ENCODE measurements at regions not wholly inside any gene's neighbourhood (a gene's known extent, or its start where the extent isn't known, plus 50 kb on each side); places are given as distances from the start of the nearest gene placed in this dataset.

GRCh38 chr4:93960916-93961315, 132.4 kb downstream of the ATOH1 start:
- 84 to 91% methylated on average over 3 of the region's 3 CpGs for WGBS, 2 donors
- no peak overlapping the region for H3K9ac ChIP-seq (ENCODE audit: insufficient read depth in 1 of 2, low read length in 2 of 2)
- H3K9me3 ChIP-seq (ENCODE audit: control insufficient read depth in 4 of 4, insufficient read depth in 3 of 4, low read length in 3 of 4) = no peaks in the 10 kb centered on the region
- no peak overlapping the region for H3K27ac ChIP-seq (ENCODE audit: low read depth in 1 of 2, low read length in 1 of 2)
- H3K4me3 ChIP-seq = no peak overlapping the region
- no peak for ATAC-seq (ENCODE audit: insufficient read depth, low FRiP score)
- H3K36me3 ChIP-seq (ENCODE audit: control insufficient read depth in 4 of 4, insufficient read depth in 4 of 4, low read length in 4 of 4) = no peaks in the 10 kb centered on the region
- DNase-seq = no peak
- no peak for TF ChIP-seq CTCF (IDR thresholded peaks at IDR 0.05; ENCODE audit: control extremely low read depth, extremely low read depth)
- H3K4me1 ChIP-seq (ENCODE audit: control insufficient read depth in 5 of 5, insufficient read depth in 5 of 5, low read length in 5 of 5) = no peaks in the 10 kb centered on the region
- no peaks in the 10 kb centered on the region for H3K27me3 ChIP-seq (ENCODE audit: control insufficient read depth in 3 of 3, insufficient read depth in 3 of 3, low read length in 2 of 3)

- H3K27me3 ChIP-seq (ENCODE audit: control insufficient read depth in 3 of 3, insufficient read depth in 3 of 3, low read length in 2 of 3) = no peaks in the 10 kb centered on the region
- TF ChIP-seq CTCF (IDR thresholded peaks at IDR 0.05; ENCODE audit: control extremely low read depth, extremely low read depth) = no peak
- 57 to 64% methylated on average over 6 of the region's 6 CpGs for WGBS, 2 donors
- H3K27ac ChIP-seq (ENCODE audit: low read depth in 1 of 2, low read length in 1 of 2) = no peak overlapping the region
- ATAC-seq (ENCODE audit: insufficient read depth, low FRiP score) = no peak
- H3K36me3 ChIP-seq (ENCODE audit: control insufficient read depth in 4 of 4, insufficient read depth in 4 of 4, low read length in 4 of 4) = no peaks in the 10 kb centered on the region
- H3K9ac ChIP-seq (ENCODE audit: insufficient read depth in 1 of 2, low read length in 2 of 2) = no peak overlapping the region
- no peak overlapping the region for H3K4me3 ChIP-seq
- peaks cover 0 to 7% (median 2%) of the 10 kb centered on the region in 4 donors for H3K9me3 ChIP-seq (ENCODE audit: control insufficient read depth in 4 of 4, insufficient read depth in 3 of 4, low read length in 3 of 4)
- no peak for DNase-seq
- no peaks in the 10 kb centered on the region for H3K4me1 ChIP-seq (ENCODE audit: control insufficient read depth in 5 of 5, insufficient read depth in 5 of 5, low read length in 5 of 5)
Measured at GRCh38 chr4:93981594-93981993, 153.0 kb downstream of the ATOH1 start.

- DNase-seq = no peak
- TF ChIP-seq CTCF (IDR thresholded peaks at IDR 0.05; ENCODE audit: control extremely low read depth, extremely low read depth) = no peak
- no peaks in the 10 kb centered on the region for H3K36me3 ChIP-seq (ENCODE audit: control insufficient read depth in 4 of 4, insufficient read depth in 4 of 4, low read length in 4 of 4)
- no peak for ATAC-seq (ENCODE audit: insufficient read depth, low FRiP score)
- no peak overlapping the region for H3K4me3 ChIP-seq
- no peak overlapping the region for H3K9ac ChIP-seq (ENCODE audit: insufficient read depth in 1 of 2, low read length in 2 of 2)
- H3K4me1 ChIP-seq (ENCODE audit: control insufficient read depth in 5 of 5, insufficient read depth in 5 of 5, low read length in 5 of 5) = no peaks in the 10 kb centered on the region
- H3K27me3 ChIP-seq (ENCODE audit: control insufficient read depth in 3 of 3, insufficient read depth in 3 of 3, low read length in 2 of 3) = no peaks in the 10 kb centered on the region
- H3K9me3 ChIP-seq (ENCODE audit: control insufficient read depth in 4 of 4, insufficient read depth in 3 of 4, low read length in 3 of 4) = peaks cover 0 to 9% (median 2%) of the 10 kb centered on the region in 4 donors
- WGBS, 2 donors = 81 to 84% methylated on average over 1 of the region's 1 CpG
- no peak overlapping the region for H3K27ac ChIP-seq (ENCODE audit: low read depth in 1 of 2, low read length in 1 of 2)
Measured at GRCh38 chr4:93982255-93982654, 153.7 kb downstream of the ATOH1 start.

GRCh38 chr4:93983140-93983539, 154.6 kb downstream of the ATOH1 start:
- no peaks in the 10 kb centered on the region for H3K36me3 ChIP-seq (ENCODE audit: control insufficient read depth in 4 of 4, insufficient read depth in 4 of 4, low read length in 4 of 4)
- H3K27ac ChIP-seq (ENCODE audit: low read depth in 1 of 2, low read length in 1 of 2) = no peak overlapping the region
- H3K9ac ChIP-seq (ENCODE audit: insufficient read depth in 1 of 2, low read length in 2 of 2) = no peak overlapping the region
- no peaks in the 10 kb centered on the region for H3K4me1 ChIP-seq (ENCODE audit: control insufficient read depth in 5 of 5, insufficient read depth in 5 of 5, low read length in 5 of 5)
- H3K4me3 ChIP-seq = no peak overlapping the region
- H3K9me3 ChIP-seq (ENCODE audit: control insufficient read depth in 4 of 4, insufficient read depth in 3 of 4, low read length in 3 of 4) = peaks cover 0 to 3% (median 0%) of the 10 kb centered on the region in 4 donors
- WGBS, 2 donors = 79 to 83% methylated on average over 3 of the region's 3 CpGs
- ATAC-seq (ENCODE audit: insufficient read depth, low FRiP score) = no peak
- no peaks in the 10 kb centered on the region for H3K27me3 ChIP-seq (ENCODE audit: control insufficient read depth in 3 of 3, insufficient read depth in 3 of 3, low read length in 2 of 3)
- DNase-seq = no peak
- no peak for TF ChIP-seq CTCF (IDR thresholded peaks at IDR 0.05; ENCODE audit: control extremely low read depth, extremely low read depth)
